Subcutaneous abdominal adipose tissue (tissue), 5 donors: ENCODE measurements at regions not wholly inside any gene's neighbourhood (a gene's known extent, or its start where the extent isn't known, plus 50 kb on each side); places are given as distances from the start of the nearest gene placed in this dataset.
A peak's percentile ranks its signal among the peaks of the same experiment; 100 is the strongest.

ENCODE experiments used
- H3K27ac ChIP-seq: one replicate; pipeline ENCODE4 v1.7.0; 2013; ENCODE audit warnings: low read depth, mild to moderate bottlenecking, inconsistent platforms, low read length, moderate library complexity
- H3K27me3 ChIP-seq, 5 donors: one replicate each; pipeline ENCODE4 v1.7.0; 2013; ENCODE audit warnings: low read length in 5 of 5, inconsistent platforms in 1 of 5; ENCODE audit not compliant: control insufficient read depth in 5 of 5, insufficient read depth in 4 of 5
- H3K36me3 ChIP-seq, 5 donors: one replicate each; pipeline ENCODE4 v1.7.0; 2013; ENCODE audit warnings: low read length in 5 of 5; ENCODE audit not compliant: control insufficient read depth in 5 of 5, insufficient read depth in 5 of 5
- H3K4me1 ChIP-seq, 5 donors: one replicate each; pipeline ENCODE4 v1.7.0; 2013; ENCODE audit warnings: low read length in 5 of 5, mild to moderate bottlenecking in 3 of 5, moderate library complexity in 1 of 5; ENCODE audit not compliant: control insufficient read depth in 5 of 5, insufficient read depth in 5 of 5
- H3K4me3 ChIP-seq, 5 donors: one replicate each; pipeline ENCODE4 v1.7.0; 2013; ENCODE audit warnings: low read length in 5 of 5, low read depth in 1 of 5
- H3K9ac ChIP-seq, 5 donors: one replicate each; pipeline ENCODE4 v1.7.0; 2013; ENCODE audit warnings: low read length in 5 of 5, mild to moderate bottlenecking in 4 of 5, moderate library complexity in 3 of 5
- H3K9me3 ChIP-seq, 5 donors: one replicate each; pipeline ENCODE4 v1.7.0; 2013; ENCODE audit warnings: low read length in 5 of 5; ENCODE audit not compliant: control insufficient read depth in 5 of 5
- donor health status: healthy.
- donor health status: healthy.
- donor health status: healthy.
- donor health status: healthy.
- donor health status: healthy.

DNA sequence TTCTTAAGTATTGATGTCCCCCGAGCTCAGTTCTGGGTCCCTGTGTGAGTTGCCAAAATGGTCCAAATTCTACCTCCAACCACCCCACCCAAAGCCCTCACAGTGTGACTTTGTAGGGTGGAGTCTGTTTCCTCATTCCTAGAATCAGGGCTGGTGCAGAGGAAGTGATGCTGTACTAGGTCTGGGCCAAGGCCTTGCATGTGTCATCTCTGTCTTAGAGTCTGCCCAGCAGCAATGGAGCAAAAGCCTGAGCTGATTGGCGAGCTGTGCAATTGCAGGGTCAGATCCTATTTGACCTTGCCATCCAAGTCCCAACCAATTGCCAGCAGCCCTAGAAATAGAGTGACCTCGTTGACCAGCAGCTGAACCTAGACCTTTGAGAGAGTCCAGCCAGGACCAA lies 97.0 kb upstream of the ANKRD10 start:
- H3K27me3 ChIP-seq, result peaks cover 0 to 4% (median 0%) of the 10 kb centered on the region in 5 donors
- H3K4me3 ChIP-seq, result no peak overlapping the region
- H3K27ac ChIP-seq, result no peak overlapping the region
- H3K9me3 ChIP-seq, result peaks cover 0 to 5% (median 0%) of the 10 kb centered on the region in 5 donors
- H3K36me3 ChIP-seq, result no peaks in the 10 kb centered on the region
- H3K4me1 ChIP-seq, result peaks cover under 1 to 11% (median 5%) of the 10 kb centered on the region in 5 donors
- H3K9ac ChIP-seq, result no peak overlapping the region

DNA sequence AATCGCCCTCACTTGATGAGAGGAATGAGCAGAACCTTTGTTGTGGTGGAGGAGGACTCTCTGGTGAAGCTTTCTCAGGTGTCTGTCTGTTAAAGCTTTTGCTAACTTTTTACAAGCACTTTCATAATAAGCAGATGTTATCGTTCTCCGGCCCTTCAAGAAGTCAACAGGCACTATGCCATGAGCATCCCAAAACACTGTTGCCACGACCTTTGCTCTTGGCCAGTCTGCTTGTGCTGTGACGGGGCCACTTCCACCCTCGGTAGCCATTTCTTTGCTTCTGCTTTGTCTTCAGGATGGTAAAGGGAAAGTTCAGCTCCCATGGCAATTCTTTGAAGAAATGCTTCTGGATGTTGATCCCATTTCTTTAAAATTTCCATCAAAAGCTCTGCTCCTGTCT lies 93.5 kb upstream of the ANKRD10 start:
- H3K9ac ChIP-seq, result no peak overlapping the region
- no peaks in the 10 kb centered on the region for H3K9me3 ChIP-seq
- no peak overlapping the region for H3K27ac ChIP-seq
- H3K4me3 ChIP-seq, result no peak overlapping the region
- peaks cover 6 to 30% (median 22%) of the 10 kb centered on the region in 5 donors for H3K4me1 ChIP-seq
- H3K36me3 ChIP-seq, result no peaks in the 10 kb centered on the region
- H3K27me3 ChIP-seq, result peaks cover 0 to 4% (median 0%) of the 10 kb centered on the region in 5 donors

DNA sequence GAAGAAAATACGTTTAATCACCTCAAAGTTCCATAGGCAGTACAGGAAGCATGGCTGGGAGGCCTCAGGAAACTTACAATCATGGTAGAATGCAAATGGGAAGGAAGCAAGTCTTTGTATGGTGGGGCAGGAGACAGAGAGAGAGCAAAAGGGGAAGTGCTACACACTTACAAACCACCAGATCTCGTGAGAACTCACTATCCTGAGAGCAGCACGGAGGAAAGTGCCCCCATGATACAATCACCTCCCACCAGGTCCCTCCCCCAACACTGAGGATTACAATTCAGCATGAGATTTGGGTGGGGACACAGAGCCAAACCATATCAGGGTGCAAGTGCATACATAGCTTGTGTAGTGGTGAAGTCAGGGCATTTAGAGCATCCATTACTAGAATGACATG lies 92.3 kb upstream of the ANKRD10 start:
- Histone ChIP-seq H3K4me1 (peaks cover 6 to 30% (median 22%) of the 10 kb centered on the region in 5 donors), H3K9me3 (no peaks in the 10 kb centered on the region), H3K27me3 (peaks cover 0 to 4% (median 0%) of the 10 kb centered on the region in 5 donors), H3K36me3 (no peaks in the 10 kb centered on the region), H3K9ac (peak overlapping the region in 4 of 5 donors; percentile 6 to 65 (median 52)), H3K27ac (peak overlapping the region; percentile 94), H3K4me3 (no peak overlapping the region)

DNA sequence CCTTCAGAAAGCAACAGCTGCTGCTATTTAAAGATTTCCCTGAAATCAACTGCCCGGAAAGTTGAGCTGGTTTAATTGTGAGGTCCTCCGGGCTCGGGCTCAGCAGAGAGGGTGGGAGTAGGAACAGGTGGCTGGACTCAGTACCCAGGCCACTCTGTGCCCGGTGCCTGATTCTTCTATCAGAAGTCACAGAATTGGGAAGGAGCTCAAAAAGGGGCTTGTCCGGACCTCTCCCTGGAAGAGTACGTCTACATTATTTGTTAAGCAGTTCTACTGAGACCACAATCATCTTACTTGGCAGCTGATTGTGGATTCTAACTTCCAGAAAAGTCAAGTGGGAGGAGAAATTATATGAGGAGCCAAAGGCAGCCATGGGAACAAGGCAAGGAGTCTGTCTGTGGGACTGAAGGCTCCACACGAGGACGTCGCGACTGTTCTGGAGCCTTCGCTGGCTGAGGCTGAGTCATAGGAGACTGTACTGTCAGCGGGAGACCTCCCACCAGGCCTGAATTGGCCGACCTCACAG lies 91.7 kb upstream of the ANKRD10 start:
- peaks cover 6 to 28% (median 22%) of the 10 kb centered on the region in 5 donors for H3K4me1 ChIP-seq
- peak overlapping the region; percentile 94 for H3K27ac ChIP-seq
- H3K36me3 ChIP-seq, result no peaks in the 10 kb centered on the region
- no peaks in the 10 kb centered on the region for H3K9me3 ChIP-seq
- peaks cover 0 to 4% (median 0%) of the 10 kb centered on the region in 5 donors for H3K27me3 ChIP-seq
- H3K4me3 ChIP-seq, result no peak overlapping the region
- peak overlapping the region; percentile 6 to 65 (median 47) for H3K9ac ChIP-seq

DNA sequence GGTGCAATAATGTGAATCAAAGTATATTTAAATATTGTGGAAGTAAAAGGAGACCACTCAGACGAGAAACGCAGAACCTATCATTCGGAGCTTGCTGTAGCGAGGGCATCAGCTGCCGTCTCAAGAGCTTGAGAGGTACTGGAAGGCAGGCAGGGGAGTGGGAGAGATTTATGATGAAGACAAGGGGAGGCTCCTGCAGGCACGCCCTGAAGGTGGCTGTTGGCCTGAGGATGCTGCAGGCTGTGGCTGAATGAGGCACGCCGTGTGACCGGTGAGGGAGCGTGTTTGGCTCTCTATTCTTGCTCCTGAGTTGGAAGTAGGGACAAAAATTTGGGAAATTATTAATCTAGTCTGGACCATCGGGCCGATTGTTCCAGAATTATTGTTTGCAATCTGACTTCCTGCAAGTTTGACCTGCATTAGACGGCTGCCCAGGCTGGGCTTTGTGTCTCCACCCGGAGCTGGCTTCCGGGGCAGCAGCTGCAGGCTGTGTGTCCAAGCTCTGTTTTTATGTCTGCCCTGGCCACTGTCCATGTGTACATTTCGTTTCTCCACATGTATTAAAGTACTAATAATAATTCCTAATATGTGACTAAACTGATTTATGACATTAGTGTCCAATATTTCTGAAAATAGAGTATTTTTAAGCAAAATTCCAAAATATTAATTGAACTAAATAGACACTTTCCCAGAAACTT lies 91.1 kb upstream of the ANKRD10 start:
- peak overlapping the region in 1 of 5 donors; percentile 41 for H3K4me3 ChIP-seq
- peak overlapping the region; percentile 0 to 56 (median 38) for H3K9ac ChIP-seq
- no peaks in the 10 kb centered on the region for H3K27me3 ChIP-seq
- peak overlapping the region; percentile 94 for H3K27ac ChIP-seq
- no peaks in the 10 kb centered on the region for H3K36me3 ChIP-seq
- peaks cover 6 to 28% (median 22%) of the 10 kb centered on the region in 5 donors for H3K4me1 ChIP-seq
- H3K9me3 ChIP-seq, result no peaks in the 10 kb centered on the region

DNA sequence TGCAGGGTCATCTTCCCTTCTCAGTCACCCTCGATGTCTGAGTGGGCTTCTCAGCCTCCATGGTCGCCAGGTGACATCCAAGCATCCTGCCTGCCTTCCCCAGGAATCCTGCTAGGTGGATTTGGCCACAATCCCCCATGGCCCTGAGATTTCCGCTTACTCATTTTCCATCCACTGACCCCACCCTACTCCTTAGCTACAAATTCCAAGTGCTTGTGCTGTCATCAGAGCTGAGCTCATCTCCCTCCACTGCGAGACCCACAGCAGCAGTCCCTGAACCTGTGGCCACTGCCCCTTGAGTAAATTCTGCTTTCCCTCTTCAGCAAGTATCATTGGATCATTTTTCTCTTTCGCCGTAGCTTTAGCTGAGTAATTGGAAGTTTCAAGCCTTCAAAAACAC lies 90.5 kb upstream of the ANKRD10 start:
- Histone ChIP-seq H3K36me3 (no peaks in the 10 kb centered on the region), H3K4me3 (no peak overlapping the region), H3K9me3 (no peaks in the 10 kb centered on the region), H3K27me3 (no peaks in the 10 kb centered on the region), H3K4me1 (peaks cover 6 to 28% (median 22%) of the 10 kb centered on the region in 5 donors), H3K9ac (peak overlapping the region in 2 of 5 donors; percentile 0 to 6), H3K27ac (peak overlapping the region; percentile 94)

DNA sequence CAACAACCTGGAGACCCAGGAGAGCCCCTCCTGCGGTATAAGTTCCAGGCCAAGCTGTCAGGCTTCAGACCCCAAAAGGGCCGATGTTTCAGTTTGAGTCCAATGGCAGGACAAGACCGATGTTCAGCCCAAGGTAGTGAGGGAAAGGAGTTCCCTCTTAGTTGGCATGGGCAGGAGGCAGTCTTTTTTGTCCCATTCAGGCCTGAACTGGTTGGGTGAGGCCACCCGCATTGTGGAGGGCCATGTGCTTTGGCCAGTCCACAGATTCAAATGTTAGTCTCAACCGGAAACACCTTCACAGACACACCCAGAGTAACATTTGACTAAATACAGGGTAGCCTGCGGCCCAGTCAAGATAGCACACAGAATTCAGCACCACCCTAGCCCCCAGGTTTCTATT lies 89.6 kb upstream of the ANKRD10 start:
- H3K9ac ChIP-seq, result no peak overlapping the region
- peaks cover 6 to 28% (median 22%) of the 10 kb centered on the region in 5 donors for H3K4me1 ChIP-seq
- H3K36me3 ChIP-seq, result no peaks in the 10 kb centered on the region
- H3K27ac ChIP-seq, result no peak overlapping the region
- no peaks in the 10 kb centered on the region for H3K27me3 ChIP-seq
- H3K4me3 ChIP-seq, result no peak overlapping the region
- no peaks in the 10 kb centered on the region for H3K9me3 ChIP-seq

DNA sequence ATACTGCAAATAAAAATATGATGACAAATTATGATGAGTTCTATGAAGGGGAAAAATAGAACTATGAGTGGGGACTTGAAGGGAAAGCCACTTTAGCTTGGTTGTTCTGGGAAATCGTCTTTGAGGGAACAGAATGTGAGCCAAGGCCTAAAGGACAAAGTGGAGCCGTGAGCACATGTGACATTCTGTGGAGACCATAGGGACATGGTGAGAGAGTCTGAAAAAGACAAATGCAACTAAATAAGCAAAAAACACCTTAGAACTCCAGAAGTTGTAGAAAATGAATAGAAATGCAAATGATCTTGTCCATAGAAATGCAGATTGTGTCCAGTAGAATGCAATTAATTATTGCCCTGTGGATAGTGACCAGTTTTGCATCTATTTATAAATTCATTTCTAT lies 86.8 kb upstream of the ANKRD10 start:
- H3K27me3 ChIP-seq, result no peaks in the 10 kb centered on the region
- H3K36me3 ChIP-seq, result no peaks in the 10 kb centered on the region
- no peak overlapping the region for H3K4me3 ChIP-seq
- peaks cover 2 to 17% (median 15%) of the 10 kb centered on the region in 5 donors for H3K4me1 ChIP-seq
- no peak overlapping the region for H3K27ac ChIP-seq
- no peak overlapping the region for H3K9ac ChIP-seq
- no peaks in the 10 kb centered on the region for H3K9me3 ChIP-seq

DNA sequence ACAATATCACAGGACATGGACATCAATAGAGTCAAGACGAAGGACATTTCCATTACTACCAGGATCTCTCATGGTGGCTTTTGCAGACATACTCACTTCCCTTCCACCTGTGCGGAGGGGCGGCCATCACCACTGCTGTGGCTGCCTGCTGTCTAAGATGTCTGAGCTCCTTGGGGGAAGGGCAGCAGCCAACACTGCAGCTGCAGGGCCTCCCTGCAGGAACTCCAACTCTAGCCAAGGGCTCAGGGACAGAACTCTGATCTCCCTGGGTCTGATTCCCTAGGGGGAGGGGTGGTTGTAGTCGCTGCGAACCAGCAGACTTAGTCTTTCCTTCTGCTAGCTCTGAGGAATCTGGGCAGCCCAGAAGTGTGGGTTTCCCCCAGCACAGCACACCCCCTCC lies 78.9 kb upstream of the ANKRD10 start:
- H3K4me3 ChIP-seq, result no peak overlapping the region
- H3K27me3 ChIP-seq, result peaks cover 0 to 5% (median 0%) of the 10 kb centered on the region in 5 donors
- H3K4me1 ChIP-seq, result no peaks in the 10 kb centered on the region
- H3K27ac ChIP-seq, result no peak overlapping the region
- H3K9me3 ChIP-seq, result no peaks in the 10 kb centered on the region
- H3K36me3 ChIP-seq, result no peaks in the 10 kb centered on the region
- no peak overlapping the region for H3K9ac ChIP-seq

DNA sequence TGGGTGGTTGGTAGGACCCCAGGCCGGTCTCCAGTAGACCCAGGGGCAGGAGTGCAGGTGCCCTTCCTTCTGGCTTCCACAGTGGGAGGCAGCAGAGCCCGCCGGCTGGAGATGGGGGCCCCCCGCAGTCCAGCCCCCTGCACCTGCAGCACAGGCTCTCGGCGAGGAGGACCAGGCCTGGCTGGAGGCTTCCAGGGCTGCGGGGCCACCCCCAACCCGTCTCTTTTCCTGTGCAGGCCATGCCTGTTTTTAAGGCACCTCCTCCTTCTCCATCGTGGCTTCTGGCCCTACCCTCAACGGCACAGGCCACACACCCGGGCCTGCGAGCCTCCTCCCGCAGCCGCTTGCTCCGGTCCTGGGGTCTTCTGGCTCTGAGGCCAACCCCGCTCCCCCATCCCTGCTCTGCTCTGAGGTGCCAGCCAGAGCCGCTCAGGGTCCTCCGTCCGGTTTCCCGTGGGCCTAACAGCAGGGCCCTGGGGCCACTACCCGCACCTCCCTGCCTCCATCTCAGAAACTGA lies 77.2 kb upstream of the ANKRD10 start:
- no peaks in the 10 kb centered on the region for H3K9me3 ChIP-seq
- no peak overlapping the region for H3K9ac ChIP-seq
- no peaks in the 10 kb centered on the region for H3K36me3 ChIP-seq
- no peaks in the 10 kb centered on the region for H3K4me1 ChIP-seq
- H3K4me3 ChIP-seq, result no peak overlapping the region
- no peak overlapping the region for H3K27ac ChIP-seq
- H3K27me3 ChIP-seq, result peaks cover 0 to 5% (median 0%) of the 10 kb centered on the region in 5 donors
